GM18507 (cell line): ENCODE measurements at regions not wholly inside any gene's neighbourhood (a gene's known extent, or its start where the extent isn't known, plus 50 kb on each side); places are given as distances from the start of the nearest gene placed in this dataset.

Experiments used
- DNase-seq: peaks from one replicate; pipeline ENCODE4 v3.0.0; 2011; ENCODE audit warnings: low read depth; ENCODE audit not compliant: insufficient read length; ENCODE audit errors: extremely low spot score
- FAIRE-seq: peaks from 2 replicates; lab custom pipeline; 2011; peaks lifted over from hg19 to GRCh38; lab: Jason Lieb, UNC

DNA sequence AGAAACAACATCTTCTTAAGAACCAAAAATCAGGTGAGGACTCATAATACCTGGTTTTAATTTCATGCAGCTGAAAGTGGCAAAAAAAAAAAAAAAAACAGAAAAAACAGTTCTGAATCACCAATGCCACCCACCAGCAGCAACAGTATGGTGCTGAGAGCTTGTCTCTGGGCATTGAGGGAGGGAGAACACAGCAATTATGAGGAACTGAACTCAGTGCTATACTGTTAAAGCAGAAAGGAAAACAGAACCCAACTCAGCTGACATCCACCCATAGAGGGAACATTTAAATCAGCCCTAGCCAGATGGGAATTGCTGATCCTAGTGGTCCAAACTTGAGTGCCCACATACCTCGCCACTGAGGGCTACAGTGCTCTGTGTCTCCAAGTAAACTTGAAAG lies 657.9 kb downstream of the ACTL7B start:
- no peak for FAIRE-seq
- DNase-seq = no peak

GRCh38 chr9:108197008-108197365 lies 658.8 kb downstream of the ACTL7B start:
- DNase-seq (no peak), FAIRE-seq (no peak)

- FAIRE-seq = no peak
- DNase-seq = no peak
Observed at GRCh38 chr9:108196332-108197007, 659.3 kb downstream of the ACTL7B start.

DNA sequence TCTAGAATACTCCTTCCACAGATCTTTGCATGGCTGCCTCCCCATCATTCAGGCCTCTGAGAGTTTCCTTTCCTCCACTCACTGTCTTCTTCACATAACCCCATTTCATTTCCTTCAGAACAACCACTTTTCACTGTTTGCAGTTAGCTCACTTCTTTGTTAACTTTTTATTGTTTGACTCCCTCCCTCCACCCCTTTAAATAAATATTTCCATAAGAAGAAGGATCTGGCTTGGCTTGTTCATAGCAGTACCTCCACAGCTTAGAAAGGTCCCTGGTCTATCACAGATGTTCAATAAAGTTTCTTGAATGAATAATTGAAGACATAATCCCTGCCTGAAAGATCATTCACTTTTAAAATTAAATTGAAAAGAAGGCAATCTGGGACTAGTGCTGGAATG lies 661.6 kb downstream of the ACTL7B start:
- FAIRE-seq (no peak), DNase-seq (no peak)

- FAIRE-seq (no peak), DNase-seq (no peak)
Observed at GRCh38 chr9:108193026-108193710, 662.6 kb downstream of the ACTL7B start.

DNA sequence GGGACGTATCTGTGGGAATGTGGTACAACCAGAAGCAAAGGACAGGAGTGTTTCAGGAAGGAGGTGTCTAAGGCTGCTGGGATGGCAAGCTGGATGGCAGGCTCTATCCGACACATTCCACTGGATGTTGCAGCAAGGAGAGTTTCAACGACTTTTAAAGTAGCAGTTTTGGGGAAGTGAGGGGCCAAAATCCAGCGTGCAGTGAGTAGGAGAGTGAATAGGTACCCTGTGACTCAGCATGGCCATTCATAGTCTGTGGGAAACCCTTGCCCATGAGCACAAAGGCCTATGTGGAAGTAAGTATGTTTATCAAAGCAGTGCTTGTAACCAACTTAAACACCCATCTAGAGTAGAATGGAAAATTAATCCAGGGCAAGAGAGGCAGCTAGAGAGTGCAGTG lies 664.7 kb downstream of the ACTL7B start:
- no peak for DNase-seq
- FAIRE-seq = no peak

- FAIRE-seq (no peak), DNase-seq (no peak)
Observed at GRCh38 chr9:108188976-108189375, 666.8 kb downstream of the ACTL7B start.

- no peak for DNase-seq
- FAIRE-seq = no peak
Observed at GRCh38 chr9:108188482-108188881, 667.3 kb downstream of the ACTL7B start.

DNA sequence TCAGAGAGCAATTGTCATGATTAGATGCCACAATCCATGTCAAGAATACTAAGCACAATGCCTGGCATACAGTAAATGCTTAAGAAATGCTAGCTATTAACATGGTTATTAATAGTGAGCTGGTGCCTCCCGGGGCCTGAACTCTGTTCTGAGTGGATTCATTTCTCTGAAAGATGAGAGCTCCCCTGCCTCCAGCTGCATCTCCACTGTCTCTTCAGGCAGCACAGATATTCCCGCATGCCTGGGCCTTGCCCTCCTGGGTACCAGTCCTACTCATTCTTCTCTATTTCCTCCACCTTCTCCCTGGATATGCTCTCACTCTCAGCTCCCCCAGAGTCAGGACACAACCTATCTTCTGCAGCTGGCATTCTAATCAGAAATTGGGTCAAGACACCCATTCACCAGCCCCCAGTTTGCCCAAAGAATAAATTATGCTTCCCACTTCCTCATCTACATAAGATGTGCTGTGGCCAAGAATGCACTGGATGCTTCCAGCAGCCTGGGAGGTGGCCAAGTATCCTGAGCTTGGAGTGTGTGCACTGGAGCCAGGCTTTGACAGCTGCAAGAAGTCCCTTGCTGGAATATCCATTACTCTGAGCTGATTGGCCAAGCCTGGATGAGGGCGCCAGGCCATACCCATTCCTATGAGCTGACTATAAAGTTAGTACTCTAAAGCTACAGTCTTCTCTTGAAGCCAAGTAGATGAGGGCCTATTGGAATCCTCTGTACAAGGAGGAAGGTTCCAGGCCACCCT lies 669.0 kb downstream of the ACTL7B start:
- DNase-seq = no peak
- FAIRE-seq = no peak

- FAIRE-seq = no peak
Observed at GRCh38 chr9:108185613-108186012, 670.2 kb downstream of the ACTL7B start.

DNA sequence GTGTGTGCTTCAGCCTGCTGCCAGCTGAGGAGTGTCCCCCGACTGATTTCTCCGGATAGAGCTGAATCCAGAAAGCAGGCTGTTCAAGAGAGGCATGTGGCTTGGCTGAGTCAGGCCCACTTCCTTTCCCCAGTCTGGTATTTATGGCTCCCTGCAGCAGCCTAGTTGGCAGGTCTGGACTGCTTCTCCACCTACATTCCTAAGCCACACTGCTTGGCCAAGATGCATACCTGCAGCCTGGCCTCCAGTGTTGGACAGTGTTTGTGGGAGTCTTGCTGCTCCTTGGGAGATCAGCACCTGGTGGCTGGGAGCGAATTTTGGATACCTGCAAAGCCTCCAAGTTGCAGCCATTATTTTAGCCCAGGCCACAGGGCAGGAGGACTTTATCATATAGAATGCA lies 670.8 kb downstream of the ACTL7B start:
- FAIRE-seq = no peak

More at GRCh38 chr9:108185613-108186012, 670.2 kb downstream of the ACTL7B start:
- no peak for DNase-seq

GRCh38 chr9:108184009-108184408 lies 671.8 kb downstream of the ACTL7B start:
- DNase-seq = no peak
- FAIRE-seq = no peak

More for the DNA sequence above, 670.8 kb downstream of the ACTL7B start:
- DNase-seq = no peak

DNA sequence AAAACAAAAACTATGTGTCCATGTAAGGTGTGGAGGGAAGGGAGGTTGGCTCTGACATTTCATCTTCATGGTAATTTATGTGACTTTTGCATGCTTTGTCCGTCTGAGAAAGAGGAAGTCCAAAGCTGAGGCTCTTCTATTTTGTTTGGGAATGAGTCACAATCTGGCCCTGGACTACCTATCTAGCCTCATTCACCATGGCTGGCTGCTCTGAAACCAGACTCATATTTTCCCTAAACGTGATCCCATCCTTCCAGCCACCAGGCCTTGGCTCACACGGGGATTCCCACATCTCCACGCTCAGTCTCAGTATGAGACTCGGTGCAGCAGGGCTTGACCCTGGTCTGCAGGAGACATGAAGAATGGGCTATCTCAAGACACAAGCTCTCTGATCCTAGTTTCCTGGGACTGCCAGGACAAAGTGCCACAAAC lies 672.8 kb downstream of the ACTL7B start:
- DNase-seq (no peak), FAIRE-seq (peak; percentile 12)

DNA sequence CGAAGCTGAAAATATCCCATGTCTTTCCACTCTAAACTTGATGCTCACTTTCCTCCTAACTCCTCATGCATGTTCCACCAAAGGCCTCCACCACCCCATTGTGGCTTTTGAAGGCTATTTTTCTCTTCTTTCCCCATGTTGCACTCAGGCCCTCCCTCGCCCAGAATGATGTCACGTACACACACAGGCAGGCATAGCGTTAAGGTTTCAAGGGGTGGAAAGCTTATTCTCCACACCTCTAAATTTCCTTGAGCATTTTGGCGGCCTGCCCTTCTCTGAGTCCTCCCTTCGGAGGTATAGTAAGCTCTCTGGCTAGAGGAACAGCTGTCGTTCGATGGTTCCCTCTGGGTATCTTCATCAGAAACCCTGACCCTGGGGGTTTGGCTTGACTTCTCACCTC lies 673.5 kb downstream of the ACTL7B start:
- no peak for DNase-seq
- FAIRE-seq = no peak

GRCh38 chr9:108181441-108181840 lies 674.3 kb downstream of the ACTL7B start:
- FAIRE-seq = no peak

GRCh38 chr9:108180541-108180940 lies 675.2 kb downstream of the ACTL7B start:
- FAIRE-seq (no peak), DNase-seq (no peak)

More at GRCh38 chr9:108181441-108181840, 674.3 kb downstream of the ACTL7B start:
- no peak for DNase-seq

DNA sequence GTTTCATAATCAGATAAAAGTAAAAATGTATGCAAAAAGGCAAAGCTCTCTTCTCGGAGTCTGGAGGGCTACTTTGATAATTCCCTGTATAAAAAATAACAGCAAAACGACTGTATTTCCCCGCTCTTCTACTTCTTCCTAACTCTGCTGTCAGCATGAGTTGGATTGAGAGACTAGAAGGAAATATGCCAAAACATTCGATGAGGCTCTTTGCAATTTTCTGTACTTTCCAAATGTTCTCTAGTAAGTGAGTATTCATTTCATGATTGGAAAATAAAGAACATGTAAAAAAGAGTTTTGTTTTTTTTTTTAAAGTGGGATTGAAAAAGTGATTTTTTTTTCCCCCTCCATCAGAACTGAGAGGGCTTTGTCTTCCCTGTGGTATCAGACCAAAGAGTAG lies 677.5 kb downstream of the ACTL7B start:
- DNase-seq (no peak), FAIRE-seq (no peak)

- DNase-seq = no peak
- no peak for FAIRE-seq
Observed at GRCh38 chr9:108168236-108168850, 678.8 kb upstream of the KLF4 start.

GRCh38 chr9:108167136-108167900 lies 677.7 kb upstream of the KLF4 start:
- no peak for FAIRE-seq
- no peak for DNase-seq
